NOMO-1 treated with DMSO at 0.1 percent for 48 hours (cell line): ENCODE measurements at regions not wholly inside any gene's neighbourhood (a gene's known extent, or its start where the extent isn't known, plus 50 kb on each side); places are given as distances from the start of the nearest gene placed in this dataset.
A peak's percentile ranks its signal among the peaks of the same experiment; 100 is the strongest.
"Not testable (repeated sequence)": the region's sequence is repeated elsewhere in the genome, so short reads cannot be mapped to it uniquely, and the experiment has no call there.

Experiments used
- DNase-seq: peaks from one replicate; lab custom pipeline; 2025; ENCODE audit not compliant: unreplicated experiment; lab: John Stamatoyannopoulos, UW

- DNase-seq, result not testable (repeated sequence)
Measured at GRCh38 chr12:14032191-14032590, 50.8 kb upstream of the GRIN2B start.

GRCh38 chr12:14043776-14044175 lies 62.4 kb upstream of the GRIN2B start:
- no peak for DNase-seq

- DNase-seq, result no peak
Measured at GRCh38 chr12:14048941-14049545, 67.6 kb upstream of the GRIN2B start.

GRCh38 chr12:14057895-14058294 lies 76.5 kb upstream of the GRIN2B start:
- DNase-seq, result no peak

GRCh38 chr12:14058717-14059116 lies 77.3 kb upstream of the GRIN2B start:
- no peak for DNase-seq

- no peak for DNase-seq
Measured at GRCh38 chr12:14059548-14059947, 78.1 kb upstream of the GRIN2B start.

- DNase-seq, result no peak
Measured at GRCh38 chr12:14065616-14066015, 84.2 kb upstream of the GRIN2B start.

- DNase-seq, result no peak
Measured at GRCh38 chr12:14066021-14066420, 84.6 kb upstream of the GRIN2B start.

GRCh38 chr12:14068961-14069360 lies 87.6 kb upstream of the GRIN2B start:
- DNase-seq, result no peak

- DNase-seq, result no peak
Measured at GRCh38 chr12:14071833-14072232, 90.4 kb upstream of the GRIN2B start.

GRCh38 chr12:14072987-14073386 lies 91.6 kb upstream of the GRIN2B start:
- peak; percentile 16 for DNase-seq

GRCh38 chr12:14075797-14076393 lies 94.5 kb upstream of the GRIN2B start:
- no peak for DNase-seq

GRCh38 chr12:14076538-14076937 lies 95.1 kb upstream of the GRIN2B start:
- DNase-seq, result no peak

- DNase-seq, result no peak
Measured at GRCh38 chr12:14086838-14087237, 105.4 kb upstream of the GRIN2B start.

GRCh38 chr12:14099994-14100393 lies 118.6 kb upstream of the GRIN2B start:
- no peak for DNase-seq

GRCh38 chr12:14101556-14101955 lies 120.2 kb upstream of the GRIN2B start:
- DNase-seq, result not testable (repeated sequence)

- DNase-seq, result no peak
Measured at GRCh38 chr12:14111230-14111865, 129.9 kb upstream of the GRIN2B start.

GRCh38 chr12:14113031-14113430 lies 131.6 kb upstream of the GRIN2B start:
- DNase-seq, result no peak

GRCh38 chr12:14126692-14127091 lies 145.3 kb upstream of the GRIN2B start:
- no peak for DNase-seq

GRCh38 chr12:14129611-14130195 lies 148.3 kb upstream of the GRIN2B start:
- no peak for DNase-seq

GRCh38 chr12:14135996-14136395 lies 154.6 kb upstream of the GRIN2B start:
- DNase-seq, result no peak

- no peak for DNase-seq
Measured at GRCh38 chr12:14138495-14138894, 157.1 kb upstream of the GRIN2B start.
